HG02763 (cell line): ENCODE measurements at regions not wholly inside any gene's neighbourhood (a gene's known extent, or its start where the extent isn't known, plus 50 kb on each side); places are given as distances from the start of the nearest gene placed in this dataset.
"Not testable (repeated sequence)": the region's sequence is repeated elsewhere in the genome, so short reads cannot be mapped to it uniquely, and the experiment has no call there.

Experiments used
- ATAC-seq: cut with Tn5 transposase; IDR thresholded peaks from one replicate; pipeline ENCODE4 v1.9.1; 2021; ENCODE audit warnings: mild to moderate bottlenecking, moderate library complexity; ENCODE audit not compliant: unreplicated experiment

DNA sequence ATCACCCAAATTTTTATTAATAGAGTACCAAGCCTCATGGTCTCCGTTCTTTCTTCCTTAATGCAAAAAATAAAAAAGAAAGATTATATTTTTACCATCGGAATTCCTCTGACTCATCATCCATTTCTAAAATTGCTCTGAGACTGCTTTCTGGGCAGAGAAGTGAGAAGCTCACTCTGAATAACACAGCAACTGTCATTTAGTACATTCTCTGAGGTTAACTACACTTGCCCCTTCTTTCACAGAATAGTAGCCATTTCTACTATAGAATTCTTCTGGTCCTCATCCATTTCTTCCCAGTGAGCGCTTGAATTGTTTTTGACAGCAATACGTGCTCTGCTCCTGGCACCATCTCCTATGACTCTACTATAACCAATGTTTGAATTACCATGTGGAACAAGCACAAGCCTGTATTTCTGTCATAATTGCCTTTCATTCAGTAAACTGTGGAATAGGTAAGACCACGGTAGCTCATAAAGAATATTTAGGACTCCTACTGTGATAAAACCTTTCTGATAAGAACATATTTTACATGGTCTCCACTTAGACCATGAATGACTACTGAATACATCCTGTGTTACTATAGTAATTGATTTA lies 435.5 kb upstream of the NRSN1 start:
- no peak for ATAC-seq

DNA sequence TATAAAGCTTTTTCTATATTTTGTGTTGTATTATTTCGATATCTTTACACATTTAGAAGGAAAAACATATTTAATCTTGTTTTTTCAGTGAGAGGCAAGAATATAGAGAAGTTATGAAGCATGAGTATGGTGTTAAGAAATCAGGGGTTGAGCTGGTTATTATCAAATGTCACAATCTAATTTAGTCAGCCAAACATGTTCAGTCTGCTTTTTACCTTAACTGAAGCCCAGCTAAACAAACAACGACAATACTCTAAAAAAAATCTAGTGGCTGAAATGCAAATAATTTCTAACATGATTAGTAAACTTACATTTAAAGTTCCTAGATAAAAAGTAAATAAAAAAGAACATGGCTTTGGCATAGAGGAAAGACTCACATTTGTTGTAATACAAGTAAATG lies 433.8 kb upstream of the NRSN1 start:
- no peak for ATAC-seq

DNA sequence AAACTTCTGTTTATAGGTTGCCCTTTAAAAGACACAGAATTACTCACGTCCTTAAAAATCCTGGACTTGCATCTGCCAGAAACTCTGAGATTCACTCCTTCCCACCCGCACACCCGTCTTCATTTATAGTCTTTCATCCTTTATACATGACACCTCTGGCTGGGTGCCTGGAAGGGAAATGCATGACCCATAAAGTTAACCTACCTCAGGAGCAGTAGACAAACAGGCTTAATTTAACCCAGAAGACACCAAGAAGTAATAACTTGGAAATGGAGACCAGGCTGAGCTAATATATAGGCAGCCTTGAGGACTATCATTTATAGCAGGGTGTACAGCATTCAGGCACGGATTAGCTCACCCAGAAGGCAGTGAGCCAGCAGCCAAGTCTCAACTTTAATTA lies 429.0 kb upstream of the NRSN1 start:
- ATAC-seq: no peak

DNA sequence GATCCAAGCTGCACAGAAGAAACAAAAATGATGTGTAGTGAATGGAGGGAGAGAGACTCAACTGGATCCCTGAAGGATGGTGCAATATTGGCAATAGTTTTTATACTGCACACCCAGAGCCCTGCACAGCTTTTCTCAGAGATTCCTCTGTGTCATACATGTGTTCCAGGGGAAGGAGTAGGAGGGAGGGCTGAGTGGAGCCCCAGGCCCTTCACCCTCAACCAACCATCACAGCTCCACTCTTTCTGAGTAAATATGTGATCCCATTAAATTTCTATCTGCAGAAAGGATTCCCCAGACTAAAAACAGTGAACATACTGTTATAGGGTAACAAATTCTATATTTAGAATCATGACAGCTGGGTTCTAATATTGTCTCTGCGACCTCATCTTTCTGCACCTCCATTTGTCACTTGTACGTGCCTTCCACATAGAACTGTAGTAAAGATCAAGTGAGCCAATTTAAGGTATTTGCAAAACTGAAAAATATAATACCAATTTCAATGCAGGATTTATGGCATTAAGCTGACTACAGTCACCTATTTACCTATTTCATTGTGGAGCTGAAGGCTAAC lies 421.4 kb upstream of the NRSN1 start:
- no peak for ATAC-seq

DNA sequence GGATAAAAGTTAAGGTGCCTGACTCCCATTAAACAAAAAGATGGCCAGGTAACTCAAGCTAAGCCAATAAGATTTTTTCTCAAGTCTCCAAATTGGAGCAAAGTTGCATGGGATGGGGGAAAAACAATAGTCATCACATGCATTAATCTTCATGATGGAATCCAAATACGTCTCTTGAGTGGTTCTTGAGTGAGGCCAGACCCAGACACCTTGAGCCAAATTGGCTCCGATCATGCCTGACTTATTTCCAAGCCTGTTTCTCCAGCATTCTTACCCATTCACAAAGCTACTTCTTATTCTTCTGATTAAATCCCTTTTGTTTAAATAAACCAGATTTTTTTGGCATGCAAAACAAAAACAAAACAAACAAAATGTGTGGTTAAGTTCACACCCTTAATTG lies 420.3 kb upstream of the NRSN1 start:
- no peak for ATAC-seq

DNA sequence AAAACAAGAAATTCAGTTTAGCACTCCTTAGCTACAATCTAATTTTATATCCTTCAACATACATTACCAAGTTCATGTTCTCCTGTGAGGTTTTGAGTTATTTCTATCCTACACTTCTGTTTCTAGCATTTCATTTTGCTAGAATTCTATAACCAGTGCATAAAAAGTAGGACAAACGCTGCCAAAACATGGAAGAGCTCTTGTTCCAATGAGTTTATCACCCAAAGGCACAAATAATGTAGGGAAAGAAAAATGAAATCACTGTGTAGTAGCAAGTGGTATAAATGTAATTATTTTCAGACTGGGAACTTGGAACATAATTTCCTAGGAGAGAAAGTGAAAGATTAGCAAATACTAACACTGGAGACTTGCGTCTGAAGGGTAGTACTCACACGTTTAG lies 413.3 kb upstream of the NRSN1 start:
- no peak for ATAC-seq

DNA sequence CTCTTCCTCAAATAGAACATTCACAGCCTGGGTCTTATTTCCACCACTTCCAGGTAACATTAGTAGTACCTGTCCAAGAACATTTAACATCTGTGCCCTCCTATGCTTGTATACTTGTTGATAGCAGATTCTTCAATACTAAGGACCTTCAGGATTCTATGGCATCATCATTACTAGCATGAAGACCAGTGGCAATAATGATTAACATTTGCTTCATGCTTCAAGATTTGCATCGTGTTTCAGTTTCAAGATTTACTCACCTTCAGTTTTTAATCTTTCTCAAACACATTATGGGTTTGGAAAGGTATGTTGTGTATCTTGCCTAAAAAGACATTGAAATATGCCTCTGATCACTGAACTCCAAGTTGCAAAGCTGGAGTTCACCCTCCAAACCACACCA lies 412.8 kb upstream of the NRSN1 start:
- ATAC-seq: peak; percentile 77

DNA sequence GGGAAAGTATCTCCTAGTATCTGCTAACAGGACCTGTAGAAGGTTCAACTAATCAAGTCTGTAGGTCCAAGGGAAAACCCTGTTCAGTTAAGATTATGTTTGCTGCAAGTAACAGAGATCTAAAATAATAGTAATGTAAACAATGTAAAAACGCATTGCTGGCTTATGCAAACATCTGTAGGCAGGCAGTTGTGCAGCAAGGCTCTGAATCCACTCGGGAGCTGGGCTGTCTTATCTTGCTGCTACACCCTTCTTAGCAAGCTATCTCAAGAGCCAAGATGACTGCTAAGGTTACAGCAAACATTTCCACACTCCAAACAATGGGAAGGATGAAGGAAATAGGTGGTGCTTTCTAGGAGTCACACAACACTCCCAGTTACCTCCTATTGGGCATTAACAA lies 397.3 kb upstream of the NRSN1 start:
- ATAC-seq: no peak

DNA sequence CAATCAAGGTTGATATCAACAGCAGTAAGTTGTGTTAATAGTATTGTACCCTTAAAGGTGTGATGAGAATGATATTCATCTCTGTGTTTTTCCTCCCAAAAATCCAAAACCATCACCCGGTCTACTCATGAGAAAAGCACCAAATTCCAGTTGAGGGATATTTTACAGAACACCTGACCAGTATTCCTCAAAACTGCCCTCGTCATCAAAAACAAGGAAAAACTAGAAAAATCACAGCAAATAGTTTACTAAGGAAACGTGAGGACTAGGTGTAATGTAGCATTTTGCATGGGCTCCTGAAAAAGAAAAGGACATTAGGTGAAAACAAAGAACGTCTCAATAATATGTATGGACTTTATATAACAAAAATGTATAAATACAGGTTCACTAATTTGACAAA lies 394.4 kb upstream of the NRSN1 start:
- ATAC-seq: no peak

DNA sequence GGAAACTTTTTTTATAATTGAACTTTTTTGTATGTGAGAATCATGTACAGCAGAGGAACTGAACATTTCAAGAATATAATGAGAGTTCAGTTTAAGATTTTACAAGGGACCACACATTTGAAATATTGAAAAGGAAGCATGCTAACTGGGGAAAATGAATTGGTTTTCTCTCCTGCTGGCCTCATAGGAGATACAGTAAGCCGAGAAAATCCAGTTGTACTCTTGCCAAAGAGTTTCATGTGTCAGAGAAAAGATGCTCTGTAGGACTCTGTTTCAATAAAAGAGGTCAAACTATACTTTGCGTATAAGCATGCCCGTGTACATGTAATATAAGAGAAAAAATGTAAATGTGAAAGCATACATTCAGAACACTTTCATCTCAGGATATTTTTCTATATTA lies 393.5 kb upstream of the NRSN1 start:
- no peak for ATAC-seq

DNA sequence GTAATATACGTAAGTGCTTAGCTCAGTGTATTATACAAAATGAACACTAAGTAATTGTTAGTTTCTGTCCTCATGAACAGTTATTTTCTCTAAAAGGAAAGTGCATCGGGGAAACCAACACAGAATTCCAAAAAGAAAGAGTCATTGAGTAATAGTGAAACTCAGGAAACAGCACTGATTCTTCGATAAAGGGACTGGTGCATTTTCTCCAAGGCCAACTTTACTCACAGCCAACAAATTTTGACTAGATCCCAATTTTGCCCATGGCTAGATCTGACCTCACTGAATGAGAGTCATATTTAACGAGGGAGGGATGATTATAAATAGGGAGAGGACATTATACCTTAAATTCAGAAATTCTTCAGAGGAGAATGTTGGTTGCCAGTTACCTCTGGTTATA lies 390.9 kb upstream of the NRSN1 start:
- ATAC-seq: no peak

DNA sequence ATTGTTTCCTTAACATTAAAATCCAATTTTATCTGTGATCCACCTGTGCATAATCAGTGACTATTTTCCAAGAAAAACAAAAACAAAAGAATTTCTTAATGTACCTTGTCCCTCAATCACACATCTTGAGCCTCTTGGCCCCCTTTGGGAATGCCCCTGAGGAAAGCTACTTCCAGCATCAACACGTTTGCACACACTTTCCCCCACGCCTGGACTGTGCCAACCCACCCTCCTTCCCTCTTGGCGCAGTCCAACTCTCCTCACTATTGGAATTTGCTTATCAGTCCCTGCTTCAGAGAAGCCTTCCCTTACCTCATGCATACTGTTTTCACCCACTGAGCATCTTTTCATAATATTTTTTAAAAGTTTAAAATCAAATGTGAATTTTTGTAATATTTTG lies 389.4 kb upstream of the NRSN1 start:
- ATAC-seq: no peak

DNA sequence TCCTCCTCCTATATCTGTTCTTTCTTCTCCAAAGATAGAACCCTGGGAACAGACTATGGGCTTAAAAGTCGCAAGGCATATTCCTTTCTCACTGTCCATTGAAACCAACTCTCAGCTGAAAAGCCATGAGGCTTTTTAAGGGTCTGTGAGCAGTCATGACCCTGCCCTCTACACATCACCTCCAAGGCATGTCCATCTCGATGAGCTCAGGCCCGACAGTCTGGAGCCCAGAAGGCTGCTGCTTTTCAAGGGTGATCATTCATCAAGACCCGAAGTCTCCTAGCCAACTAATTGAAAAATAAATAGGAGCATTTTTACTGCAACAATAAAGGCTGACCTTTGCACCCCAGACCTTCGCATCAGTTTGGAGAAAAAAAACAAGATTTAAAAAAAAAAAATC lies 378.8 kb upstream of the NRSN1 start:
- no peak for ATAC-seq

DNA sequence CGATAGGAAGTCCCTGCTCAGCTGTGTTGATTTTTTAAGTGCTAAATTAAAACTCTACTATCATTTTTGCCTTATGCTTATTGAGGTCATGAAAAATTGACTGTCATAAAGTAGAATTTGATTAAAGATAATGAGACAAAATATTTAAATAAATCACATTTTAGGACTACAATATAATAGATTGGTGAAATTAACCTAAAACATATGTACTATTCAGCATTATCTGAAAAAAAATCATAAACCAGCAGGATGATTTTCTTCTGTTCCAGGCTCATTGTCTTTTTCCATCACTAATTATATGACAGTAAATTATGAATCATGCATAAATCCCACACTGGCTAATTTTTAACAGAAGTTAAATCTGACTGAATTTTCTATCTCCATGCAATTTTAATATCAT lies 373.6 kb upstream of the NRSN1 start:
- no peak for ATAC-seq

DNA sequence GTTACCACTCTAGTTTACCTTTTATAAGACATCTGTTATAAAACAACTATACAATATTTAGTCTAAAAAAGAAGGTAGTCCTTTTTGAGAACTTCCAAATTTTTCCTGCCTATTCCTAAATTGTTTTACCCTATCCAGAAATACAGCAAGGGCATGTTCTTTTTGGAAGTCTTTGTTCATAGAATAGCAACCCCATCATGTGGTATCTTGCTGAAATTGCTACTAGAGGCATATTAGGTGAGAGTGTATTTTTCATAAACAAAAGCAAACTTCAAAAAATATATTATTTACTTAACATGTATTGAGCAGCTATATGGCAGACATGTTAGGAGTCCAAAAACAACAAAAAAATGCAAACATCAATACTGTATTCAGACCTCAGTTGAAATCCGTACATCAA lies 371.8 kb upstream of the NRSN1 start:
- no peak for ATAC-seq

DNA sequence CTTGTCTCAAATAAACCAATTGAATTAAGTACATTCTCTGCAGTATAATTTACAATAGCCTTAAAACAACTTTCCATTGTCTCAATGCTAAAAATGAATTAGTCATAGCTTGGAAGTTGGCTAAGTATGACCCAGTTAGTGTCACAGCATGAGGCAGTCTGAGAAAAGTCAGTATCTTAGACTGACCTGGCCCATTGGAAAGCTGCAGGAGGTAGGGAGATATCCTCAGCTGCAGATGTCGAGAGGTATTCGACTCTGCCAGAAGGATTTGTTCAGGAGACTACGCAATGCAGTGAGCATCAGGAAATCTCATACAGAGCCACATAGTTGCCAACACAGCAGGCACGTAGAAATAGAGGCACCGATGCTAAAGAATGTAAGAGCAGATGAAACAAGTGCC lies 350.9 kb upstream of the NRSN1 start:
- no peak for ATAC-seq

DNA sequence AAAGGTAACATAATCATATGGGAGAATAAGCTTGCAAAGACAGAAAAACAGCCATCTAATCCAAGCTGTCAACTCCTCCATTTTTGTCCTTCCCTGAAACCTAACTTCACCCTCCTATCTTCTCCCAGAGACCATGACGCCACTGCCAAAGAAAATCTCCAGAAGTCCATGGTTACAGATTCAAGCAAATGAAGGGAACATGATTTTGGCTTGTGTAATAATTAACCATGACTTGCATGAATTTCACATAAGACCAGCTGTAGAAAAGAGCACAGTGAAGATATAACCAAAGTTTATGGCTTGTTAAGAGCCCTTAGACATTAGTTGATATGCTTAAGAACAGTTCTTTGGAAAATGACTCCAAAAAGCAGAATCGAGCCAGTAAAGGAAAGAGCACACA lies 342.1 kb upstream of the NRSN1 start:
- no peak for ATAC-seq

DNA sequence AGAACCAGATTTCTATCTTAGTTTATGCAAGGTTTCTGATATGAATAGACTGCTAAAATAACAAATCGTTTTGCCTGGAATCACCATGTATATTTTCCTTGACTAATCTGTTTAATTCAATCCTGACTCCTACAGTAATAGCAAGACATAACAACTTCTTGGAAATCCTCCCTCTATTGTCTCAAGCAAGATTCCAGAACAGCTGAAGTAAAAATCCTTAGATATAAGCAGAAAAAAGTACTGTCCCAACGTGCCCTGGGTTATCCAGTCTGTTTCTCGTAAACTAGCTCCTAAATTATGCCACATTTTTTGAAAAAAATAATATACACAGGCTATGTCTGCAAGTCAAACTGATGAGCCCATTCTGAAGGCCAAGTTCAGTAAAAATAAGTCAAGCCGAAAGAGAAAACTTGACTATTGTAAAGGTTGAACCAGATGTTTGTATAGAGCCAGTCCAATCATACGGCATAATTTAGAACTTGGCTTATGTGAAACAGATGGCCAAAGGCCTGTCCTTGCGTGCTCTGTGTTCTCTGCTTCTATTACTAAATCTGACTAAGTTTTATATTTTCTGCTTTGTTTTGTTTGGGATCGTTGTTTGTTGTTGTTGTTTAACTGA lies 341.6 kb upstream of the NRSN1 start:
- no peak for ATAC-seq

DNA sequence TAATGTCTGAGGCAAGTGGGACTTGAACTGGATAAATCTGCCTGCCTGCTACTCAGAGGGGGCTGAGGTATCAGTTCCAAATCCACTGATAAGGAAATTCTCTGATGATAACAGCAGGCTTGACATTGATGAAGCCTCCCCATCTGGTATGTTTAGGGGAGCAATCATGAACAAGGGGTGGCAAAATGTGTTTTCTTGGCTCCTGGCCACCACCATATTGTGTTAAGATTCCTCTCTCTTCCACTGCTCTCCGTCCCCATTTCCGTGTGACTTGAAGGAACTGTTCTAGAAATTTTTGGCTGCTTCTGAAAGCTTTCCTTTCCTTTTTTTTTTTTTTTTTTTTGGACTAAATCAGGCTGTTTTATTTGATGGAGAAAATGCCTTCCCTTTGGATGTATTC lies 335.3 kb upstream of the NRSN1 start:
- no peak for ATAC-seq

DNA sequence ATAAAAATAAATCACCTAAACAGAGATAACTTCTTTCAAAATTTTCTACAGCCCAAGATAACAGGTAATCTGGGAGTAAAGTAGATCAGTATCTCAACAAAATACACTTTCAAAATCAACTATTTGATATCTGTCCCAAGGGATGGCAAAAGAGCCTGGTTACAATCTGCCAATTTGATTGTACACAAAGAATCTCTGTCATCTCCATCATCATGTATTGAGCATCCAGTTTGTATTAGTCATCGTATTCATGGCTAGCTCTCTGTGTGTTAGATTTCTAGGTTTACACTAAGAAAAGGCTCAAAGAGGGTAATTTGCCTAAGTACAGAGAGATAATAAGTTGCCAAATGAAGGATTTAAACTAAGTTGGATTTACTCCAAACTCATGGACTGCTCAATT lies 329.0 kb upstream of the NRSN1 start:
- no peak for ATAC-seq

DNA sequence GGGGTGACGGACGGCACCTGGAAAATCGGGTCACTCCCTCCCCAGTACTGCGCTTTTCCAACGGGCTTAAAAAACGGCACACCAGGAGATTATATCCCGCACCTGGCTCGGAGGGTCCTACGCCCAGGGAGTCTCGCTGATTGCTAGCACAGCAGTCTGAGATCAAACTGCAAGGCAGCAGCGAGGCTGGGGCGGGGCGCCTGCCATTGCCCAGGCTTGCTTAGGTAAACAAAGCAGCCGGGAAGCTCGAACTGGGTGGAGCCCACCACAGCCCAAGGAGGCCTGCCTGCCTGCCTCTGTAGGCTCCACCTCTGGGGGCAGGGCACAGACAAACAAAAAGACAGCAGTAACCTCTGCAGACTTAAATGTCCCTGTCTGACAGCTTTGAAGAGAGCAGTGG lies 321.7 kb upstream of the NRSN1 start:
- ATAC-seq: not testable (repeated sequence)

DNA sequence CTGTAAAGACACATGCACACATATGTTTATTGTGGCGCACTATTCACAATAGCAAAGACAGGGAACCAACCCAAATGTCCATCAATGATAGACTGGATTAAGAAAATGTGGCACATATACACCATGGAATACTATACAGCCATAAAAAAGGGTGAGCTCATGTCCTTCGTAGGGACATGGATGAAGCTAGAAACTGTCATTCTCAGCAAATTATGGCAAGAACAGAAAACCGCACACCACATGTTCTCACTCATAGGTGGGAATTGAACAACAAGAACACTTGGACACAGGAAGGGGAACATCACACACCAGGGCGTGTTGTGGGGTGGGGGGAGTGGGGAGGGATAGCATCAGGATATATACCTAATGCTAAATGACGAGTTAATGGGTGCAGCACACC lies 304.9 kb upstream of the NRSN1 start:
- ATAC-seq: not testable (repeated sequence)

DNA sequence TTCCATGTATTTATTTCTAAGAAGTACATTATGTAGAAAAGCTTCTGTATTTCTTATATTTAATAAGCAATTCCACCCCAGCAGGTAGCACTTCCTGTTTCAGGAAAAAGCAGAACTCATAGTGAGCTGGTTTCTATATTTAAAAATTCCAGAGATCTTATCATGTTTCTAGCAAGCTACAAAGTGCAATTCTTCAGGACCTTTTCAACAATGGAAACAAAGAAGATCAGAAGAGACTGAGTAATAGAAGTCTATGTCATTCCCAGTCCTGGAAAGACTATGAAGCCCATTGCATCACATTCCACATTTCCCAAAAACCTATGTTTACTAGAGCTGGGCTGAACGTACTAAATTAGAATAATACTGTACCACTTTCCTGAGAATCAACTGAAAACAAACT lies 302.6 kb upstream of the NRSN1 start:
- no peak for ATAC-seq
